ENCODE measurements at regions not wholly inside any gene's neighbourhood (a gene's known extent, or its start where the extent isn't known, plus 50 kb on each side); places are given as distances from the start of the nearest gene placed in this dataset.

DNA sequence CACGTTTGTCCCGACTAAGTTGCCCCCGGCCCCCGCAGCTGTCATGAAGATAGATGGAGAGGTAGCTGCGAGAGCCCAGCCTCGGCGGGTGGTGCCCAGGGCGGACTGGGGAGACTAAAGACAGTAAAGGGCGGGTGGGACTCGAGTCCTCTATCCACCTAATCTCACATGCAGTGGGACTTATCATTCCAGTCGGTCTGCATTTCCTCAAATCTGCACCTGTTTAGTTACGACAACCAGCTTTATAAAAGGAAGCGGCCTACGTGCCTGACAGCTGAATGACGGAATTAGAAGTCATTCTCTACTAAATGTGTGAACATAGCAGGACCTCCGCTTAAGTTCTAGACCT lies 109.8 kb upstream of the EGLN3 start (continued):
- TF ChIP-seq, protein P1, sequence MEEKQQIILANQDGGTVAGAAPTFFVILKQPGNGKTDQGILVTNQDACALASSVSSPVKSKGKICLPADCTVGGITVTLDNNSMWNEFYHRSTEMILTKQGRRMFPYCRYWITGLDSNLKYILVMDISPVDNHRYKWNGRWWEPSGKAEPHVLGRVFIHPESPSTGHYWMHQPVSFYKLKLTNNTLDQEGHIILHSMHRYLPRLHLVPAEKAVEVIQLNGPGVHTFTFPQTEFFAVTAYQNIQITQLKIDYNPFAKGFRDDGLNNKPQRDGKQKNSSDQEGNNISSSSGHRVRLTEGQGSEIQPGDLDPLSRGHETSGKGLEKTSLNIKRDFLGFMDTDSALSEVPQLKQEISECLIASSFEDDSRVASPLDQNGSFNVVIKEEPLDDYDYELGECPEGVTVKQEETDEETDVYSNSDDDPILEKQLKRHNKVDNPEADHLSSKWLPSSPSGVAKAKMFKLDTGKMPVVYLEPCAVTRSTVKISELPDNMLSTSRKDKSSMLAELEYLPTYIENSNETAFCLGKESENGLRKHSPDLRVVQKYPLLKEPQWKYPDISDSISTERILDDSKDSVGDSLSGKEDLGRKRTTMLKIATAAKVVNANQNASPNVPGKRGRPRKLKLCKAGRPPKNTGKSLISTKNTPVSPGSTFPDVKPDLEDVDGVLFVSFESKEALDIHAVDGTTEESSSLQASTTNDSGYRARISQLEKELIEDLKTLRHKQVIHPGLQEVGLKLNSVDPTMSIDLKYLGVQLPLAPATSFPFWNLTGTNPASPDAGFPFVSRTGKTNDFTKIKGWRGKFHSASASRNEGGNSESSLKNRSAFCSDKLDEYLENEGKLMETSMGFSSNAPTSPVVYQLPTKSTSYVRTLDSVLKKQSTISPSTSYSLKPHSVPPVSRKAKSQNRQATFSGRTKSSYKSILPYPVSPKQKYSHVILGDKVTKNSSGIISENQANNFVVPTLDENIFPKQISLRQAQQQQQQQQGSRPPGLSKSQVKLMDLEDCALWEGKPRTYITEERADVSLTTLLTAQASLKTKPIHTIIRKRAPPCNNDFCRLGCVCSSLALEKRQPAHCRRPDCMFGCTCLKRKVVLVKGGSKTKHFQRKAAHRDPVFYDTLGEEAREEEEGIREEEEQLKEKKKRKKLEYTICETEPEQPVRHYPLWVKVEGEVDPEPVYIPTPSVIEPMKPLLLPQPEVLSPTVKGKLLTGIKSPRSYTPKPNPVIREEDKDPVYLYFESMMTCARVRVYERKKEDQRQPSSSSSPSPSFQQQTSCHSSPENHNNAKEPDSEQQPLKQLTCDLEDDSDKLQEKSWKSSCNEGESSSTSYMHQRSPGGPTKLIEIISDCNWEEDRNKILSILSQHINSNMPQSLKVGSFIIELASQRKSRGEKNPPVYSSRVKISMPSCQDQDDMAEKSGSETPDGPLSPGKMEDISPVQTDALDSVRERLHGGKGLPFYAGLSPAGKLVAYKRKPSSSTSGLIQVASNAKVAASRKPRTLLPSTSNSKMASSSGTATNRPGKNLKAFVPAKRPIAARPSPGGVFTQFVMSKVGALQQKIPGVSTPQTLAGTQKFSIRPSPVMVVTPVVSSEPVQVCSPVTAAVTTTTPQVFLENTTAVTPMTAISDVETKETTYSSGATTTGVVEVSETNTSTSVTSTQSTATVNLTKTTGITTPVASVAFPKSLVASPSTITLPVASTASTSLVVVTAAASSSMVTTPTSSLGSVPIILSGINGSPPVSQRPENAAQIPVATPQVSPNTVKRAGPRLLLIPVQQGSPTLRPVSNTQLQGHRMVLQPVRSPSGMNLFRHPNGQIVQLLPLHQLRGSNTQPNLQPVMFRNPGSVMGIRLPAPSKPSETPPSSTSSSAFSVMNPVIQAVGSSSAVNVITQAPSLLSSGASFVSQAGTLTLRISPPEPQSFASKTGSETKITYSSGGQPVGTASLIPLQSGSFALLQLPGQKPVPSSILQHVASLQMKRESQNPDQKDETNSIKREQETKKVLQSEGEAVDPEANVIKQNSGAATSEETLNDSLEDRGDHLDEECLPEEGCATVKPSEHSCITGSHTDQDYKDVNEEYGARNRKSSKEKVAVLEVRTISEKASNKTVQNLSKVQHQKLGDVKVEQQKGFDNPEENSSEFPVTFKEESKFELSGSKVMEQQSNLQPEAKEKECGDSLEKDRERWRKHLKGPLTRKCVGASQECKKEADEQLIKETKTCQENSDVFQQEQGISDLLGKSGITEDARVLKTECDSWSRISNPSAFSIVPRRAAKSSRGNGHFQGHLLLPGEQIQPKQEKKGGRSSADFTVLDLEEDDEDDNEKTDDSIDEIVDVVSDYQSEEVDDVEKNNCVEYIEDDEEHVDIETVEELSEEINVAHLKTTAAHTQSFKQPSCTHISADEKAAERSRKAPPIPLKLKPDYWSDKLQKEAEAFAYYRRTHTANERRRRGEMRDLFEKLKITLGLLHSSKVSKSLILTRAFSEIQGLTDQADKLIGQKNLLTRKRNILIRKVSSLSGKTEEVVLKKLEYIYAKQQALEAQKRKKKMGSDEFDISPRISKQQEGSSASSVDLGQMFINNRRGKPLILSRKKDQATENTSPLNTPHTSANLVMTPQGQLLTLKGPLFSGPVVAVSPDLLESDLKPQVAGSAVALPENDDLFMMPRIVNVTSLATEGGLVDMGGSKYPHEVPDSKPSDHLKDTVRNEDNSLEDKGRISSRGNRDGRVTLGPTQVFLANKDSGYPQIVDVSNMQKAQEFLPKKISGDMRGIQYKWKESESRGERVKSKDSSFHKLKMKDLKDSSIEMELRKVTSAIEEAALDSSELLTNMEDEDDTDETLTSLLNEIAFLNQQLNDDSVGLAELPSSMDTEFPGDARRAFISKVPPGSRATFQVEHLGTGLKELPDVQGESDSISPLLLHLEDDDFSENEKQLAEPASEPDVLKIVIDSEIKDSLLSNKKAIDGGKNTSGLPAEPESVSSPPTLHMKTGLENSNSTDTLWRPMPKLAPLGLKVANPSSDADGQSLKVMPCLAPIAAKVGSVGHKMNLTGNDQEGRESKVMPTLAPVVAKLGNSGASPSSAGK (IDR thresholded peaks at IDR 0.05) = peak; percentile 25; the same call in 1 of the 2 replicates
- TF ChIP-seq ZC3H4 (CRISPR knock-in tag; IDR thresholded peaks at IDR 0.05; ENCODE audit: borderline replicate concordance) (0 out of 2 replicates have a peak, but pooled peaks have one; percentile 42), TCF7 (IDR thresholded peaks at IDR 0.05; ENCODE audit: borderline replicate concordance) (no peak), HDAC2 (IDR thresholded peaks at IDR 0.05) (0 out of 2 replicates have a peak, but pooled peaks have one; percentile 12), MEIS2 (IDR thresholded peaks at IDR 0.05; ENCODE audit: partially characterized antibody) (peak; percentile 65), L3MBTL2 (IDR thresholded peaks at IDR 0.05) (peak; percentile 5; the same call in 1 of the 2 replicates), MCM2 (IDR thresholded peaks at IDR 0.05; ENCODE audit: low read depth) (no peak), BHLHE40 (IDR thresholded peaks at IDR 0.05; ENCODE audit: low read length) (0 out of 2 replicates have a peak, but pooled peaks have one; percentile 1), CEBPB (tag; IDR thresholded peaks at IDR 0.05) (no peak), GABPB1 (CRISPR knock-in tag; IDR thresholded peaks at IDR 0.05) (no peak), GABPA (tag; conservative IDR thresholded peaks at IDR 0.05; ENCODE audit: low read depth) (peak; percentile 29; the same call in 1 of the 2 replicates)
- TF ChIP-seq, protein P2, sequence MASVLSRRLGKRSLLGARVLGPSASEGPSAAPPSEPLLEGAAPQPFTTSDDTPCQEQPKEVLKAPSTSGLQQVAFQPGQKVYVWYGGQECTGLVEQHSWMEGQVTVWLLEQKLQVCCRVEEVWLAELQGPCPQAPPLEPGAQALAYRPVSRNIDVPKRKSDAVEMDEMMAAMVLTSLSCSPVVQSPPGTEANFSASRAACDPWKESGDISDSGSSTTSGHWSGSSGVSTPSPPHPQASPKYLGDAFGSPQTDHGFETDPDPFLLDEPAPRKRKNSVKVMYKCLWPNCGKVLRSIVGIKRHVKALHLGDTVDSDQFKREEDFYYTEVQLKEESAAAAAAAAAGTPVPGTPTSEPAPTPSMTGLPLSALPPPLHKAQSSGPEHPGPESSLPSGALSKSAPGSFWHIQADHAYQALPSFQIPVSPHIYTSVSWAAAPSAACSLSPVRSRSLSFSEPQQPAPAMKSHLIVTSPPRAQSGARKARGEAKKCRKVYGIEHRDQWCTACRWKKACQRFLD (CRISPR knock-in tag; IDR thresholded peaks at IDR 0.05) = peak; percentile 8; the same call in 1 of the 2 replicates
- TF ChIP-seq, protein P3, sequence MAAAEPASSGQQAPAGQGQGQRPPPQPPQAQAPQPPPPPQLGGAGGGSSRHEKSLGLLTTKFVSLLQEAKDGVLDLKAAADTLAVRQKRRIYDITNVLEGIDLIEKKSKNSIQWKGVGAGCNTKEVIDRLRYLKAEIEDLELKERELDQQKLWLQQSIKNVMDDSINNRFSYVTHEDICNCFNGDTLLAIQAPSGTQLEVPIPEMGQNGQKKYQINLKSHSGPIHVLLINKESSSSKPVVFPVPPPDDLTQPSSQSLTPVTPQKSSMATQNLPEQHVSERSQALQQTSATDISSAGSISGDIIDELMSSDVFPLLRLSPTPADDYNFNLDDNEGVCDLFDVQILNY (CRISPR knock-in tag; IDR thresholded peaks at IDR 0.05) = no peak

Data from K562 (cell line).